OCI-LY1 (cell line): ENCODE measurements at regions not wholly inside any gene's neighbourhood (a gene's known extent, or its start where the extent isn't known, plus 50 kb on each side); places are given as distances from the start of the nearest gene placed in this dataset.

ENCODE experiments used
- H2AFZ ChIP-seq: fragments of 200-600 bp; sonication (generic), shearing (Covaris generic); 2 replicates; pipeline ENCODE4 v1.6.0; 2014; ENCODE audit warnings: antibody characterized with exemption, mild to moderate bottlenecking, low read length
- H3F3A ChIP-seq: fragments of 200-600 bp; sonication (generic), shearing (Covaris generic); 2 replicates; pipeline ENCODE4 v1.6.0; 2014; ENCODE audit warnings: mild to moderate bottlenecking, antibody characterized with exemption, low read length, moderate library complexity; ENCODE audit not compliant: insufficient read depth
- H3K27ac ChIP-seq: fragments of 200-600 bp; sonication (generic); 2 replicates; pipeline ENCODE4 v1.5.1; 2014; ENCODE audit warnings: low read length, mixed run types, mild to moderate bottlenecking, low read depth; ENCODE audit not compliant: poor library complexity, severe bottlenecking
- H3K27me3 ChIP-seq: fragments of 200-600 bp; sonication (generic); 2 replicates; pipeline ENCODE4 v1.6.0; 2014; ENCODE audit warnings: antibody characterized with exemption, mild to moderate bottlenecking, low read length, moderate library complexity; ENCODE audit not compliant: insufficient read depth
- H3K36me3 ChIP-seq: fragments of 200-600 bp; sonication (generic); 2 replicates; pipeline ENCODE4 v1.6.1; 2014; ENCODE audit warnings: mild to moderate bottlenecking, antibody characterized with exemption, low read length, moderate library complexity, mixed read lengths; ENCODE audit not compliant: insufficient read depth
- H3K4me1 ChIP-seq: fragments of 200-600 bp; sonication (generic); 2 replicates; pipeline ENCODE4 v1.5.1; 2014; ENCODE audit warnings: mild to moderate bottlenecking, low read length, moderate library complexity; ENCODE audit not compliant: insufficient read depth, severe bottlenecking
- H3K4me2 ChIP-seq: fragments of 200-600 bp; sonication (generic), shearing (Covaris generic); 2 replicates; pipeline ENCODE4 v1.6.1; 2014; ENCODE audit warnings: low read length
- H3K4me3 ChIP-seq: fragments of 200-600 bp; sonication (generic); 2 replicates; pipeline ENCODE4 v1.5.1; 2014; ENCODE audit warnings: low read length, low read depth, mild to moderate bottlenecking, mixed read lengths; ENCODE audit not compliant: poor library complexity, severe bottlenecking
- H3K79me2 ChIP-seq: fragments of 200-600 bp; shearing (Covaris generic); 2 replicates; pipeline ENCODE4 v1.6.1; 2016; ENCODE audit warnings: mixed run types, low read length, mixed read lengths; ENCODE audit not compliant: insufficient read depth
- H3K9ac ChIP-seq: fragments of 200-600 bp; sonication (generic), shearing (Covaris generic); 2 replicates; pipeline ENCODE4 v1.6.1; 2014; ENCODE audit warnings: mild to moderate bottlenecking, low read length, mixed read lengths
- H3K9me2 ChIP-seq: fragments of 200-600 bp; sonication (generic), shearing (Covaris generic); 2 replicates; pipeline ENCODE4 v1.6.1; 2014; ENCODE audit warnings: low read depth, mild to moderate bottlenecking, low read length, mixed read lengths
- H3K9me3 ChIP-seq: fragments of 200-600 bp; shearing (Covaris generic); 2 replicates; pipeline ENCODE4 v1.6.1; 2014; ENCODE audit warnings: low read length, mixed read lengths
- H4K20me1 ChIP-seq: fragments of 200-600 bp; sonication (generic), shearing (Covaris generic); 2 replicates; pipeline ENCODE4 v1.6.0; 2016; ENCODE audit warnings: mild to moderate bottlenecking, low read length; ENCODE audit not compliant: insufficient read depth
- CTCF ChIP-seq: fragments of 200-600 bp; sonication (generic), shearing (Covaris generic); IDR thresholded peaks from 2 replicates; pipeline ENCODE4 v1.5.1; 2017; ENCODE audit warnings: mild to moderate bottlenecking, antibody characterized with exemption, low read length, moderate library complexity, mixed read lengths
- EZH2 ChIP-seq: fragments of 200-600 bp; sonication (generic), shearing (Covaris generic); IDR thresholded peaks from 2 replicates; pipeline ENCODE4 v1.8.0; 2017; ENCODE audit warnings: borderline replicate concordance, mixed run types, mild to moderate bottlenecking, antibody characterized with exemption, low read length, moderate library complexity, mixed read lengths

- Histone ChIP-seq H3K4me3 (no peak overlapping the region), H3K36me3 (no peaks in the 10 kb centered on the region), H3K79me2 (no peaks in the 10 kb centered on the region), H3K9me2 (no peaks in the 10 kb centered on the region), H3K27ac (no peak overlapping the region), H2AFZ (no peak overlapping the region), H3K27me3 (no peaks in the 10 kb centered on the region), H4K20me1 (no peaks in the 10 kb centered on the region), H3K9ac (no peak overlapping the region), H3K9me3 (no peaks in the 10 kb centered on the region), H3F3A (no peaks in the 10 kb centered on the region), H3K4me1 (no peaks in the 10 kb centered on the region), H3K4me2 (no peak overlapping the region)
- no peak for TF ChIP-seq CTCF
Observed at GRCh38 chr2:56981554-56981953, 797.8 kb downstream of the CCDC85A start.

GRCh38 chr2:56985609-56986008 lies 801.8 kb downstream of the CCDC85A start:
- Histone ChIP-seq H3K27ac (no peak overlapping the region), H3K9me3 (no peaks in the 10 kb centered on the region), H3K27me3 (no peaks in the 10 kb centered on the region), H3K4me2 (no peak overlapping the region), H3F3A (no peaks in the 10 kb centered on the region), H3K79me2 (no peaks in the 10 kb centered on the region), H3K36me3 (no peaks in the 10 kb centered on the region), H3K9me2 (no peaks in the 10 kb centered on the region), H3K4me1 (no peaks in the 10 kb centered on the region), H3K9ac (no peak overlapping the region), H4K20me1 (no peaks in the 10 kb centered on the region), H3K4me3 (no peak overlapping the region), H2AFZ (no peak overlapping the region)
- no peak for TF ChIP-seq EZH2
- no peak for TF ChIP-seq CTCF

- Histone ChIP-seq H3K27ac (no peak overlapping the region), H3K9me2 (no peaks in the 10 kb centered on the region), H2AFZ (no peak overlapping the region), H3K4me3 (no peak overlapping the region), H3K27me3 (no peaks in the 10 kb centered on the region), H3K79me2 (no peaks in the 10 kb centered on the region), H3K4me2 (no peak overlapping the region), H3K4me1 (no peaks in the 10 kb centered on the region), H3K9me3 (no peaks in the 10 kb centered on the region), H4K20me1 (no peaks in the 10 kb centered on the region), H3K9ac (no peak overlapping the region), H3F3A (no peaks in the 10 kb centered on the region), H3K36me3 (no peaks in the 10 kb centered on the region)
- TF ChIP-seq CTCF = no peak
- TF ChIP-seq EZH2 = no peak
Observed at GRCh38 chr2:57022496-57022895, 838.7 kb downstream of the CCDC85A start.
